ENCODE measurements at regions not wholly inside any gene's neighbourhood (a gene's known extent, or its start where the extent isn't known, plus 50 kb on each side); places are given as distances from the start of the nearest gene placed in this dataset.

- no peak for TF ChIP-seq CTCF (IDR thresholded peaks at IDR 0.05)
- no peak for TF ChIP-seq EP300 (IDR thresholded peaks at IDR 0.05)
- TF ChIP-seq POLR2A (IDR thresholded peaks at IDR 0.05), result no peak
Observed at GRCh38 chr11:91158297-91158696, 935.4 kb upstream of the CHORDC1 start.
